GM19043 (cell line): ENCODE measurements at regions not wholly inside any gene's neighbourhood (a gene's known extent, or its start where the extent isn't known, plus 50 kb on each side); places are given as distances from the start of the nearest gene placed in this dataset.

Source experiments
- ATAC-seq: cut with Tn5 transposase; IDR thresholded peaks from one replicate; pipeline ENCODE4 v1.9.1; 2021; ENCODE audit warnings: low read depth; ENCODE audit not compliant: unreplicated experiment

DNA sequence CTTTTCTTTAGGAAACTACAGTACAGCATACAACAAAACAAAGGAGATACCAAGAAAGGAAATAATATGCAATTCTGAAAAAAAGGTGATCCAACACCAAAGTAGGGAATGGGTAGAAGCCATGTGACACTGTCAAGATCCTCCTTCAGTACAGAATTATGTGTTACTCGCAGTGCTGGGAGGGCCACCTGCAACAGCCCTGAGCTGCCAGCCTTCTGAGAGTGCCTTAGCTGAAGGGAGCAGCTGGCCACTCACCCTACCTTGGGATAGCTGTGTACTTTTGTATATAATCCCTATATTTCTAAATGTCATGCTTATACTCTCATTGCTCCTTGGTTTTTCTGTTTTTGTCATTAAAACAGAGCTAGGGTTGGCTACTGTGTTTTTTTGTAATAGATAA lies 1518.2 kb upstream of the PCDH20 start:
- ATAC-seq, result no peak

DNA sequence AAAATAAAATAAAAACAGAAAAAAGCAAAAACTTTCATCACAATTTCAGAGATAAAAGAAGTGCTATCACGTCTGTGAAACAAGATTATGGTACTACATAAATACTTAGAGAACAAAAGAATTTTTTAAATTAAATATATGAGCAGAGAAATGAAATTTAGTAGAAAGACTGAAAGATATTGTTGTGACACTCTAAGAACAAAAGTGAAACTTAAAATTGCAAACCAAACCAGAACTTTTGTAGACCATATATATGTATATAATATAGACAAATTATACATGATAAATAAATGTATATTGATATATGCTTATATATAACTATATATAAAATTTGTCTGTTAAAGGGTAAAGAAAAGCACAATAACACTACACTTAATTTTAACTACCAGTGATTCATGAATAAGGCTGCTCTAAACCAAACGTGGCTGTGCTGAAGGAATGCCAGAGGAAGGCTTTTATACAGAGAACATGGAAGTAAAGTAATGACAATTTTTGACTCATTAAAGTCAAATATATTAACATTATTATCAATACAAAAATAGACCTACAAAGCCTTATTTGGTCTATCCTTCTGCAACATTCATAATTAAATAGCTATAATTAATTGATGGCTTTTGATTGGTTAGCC lies 1516.7 kb upstream of the PCDH20 start:
- ATAC-seq, result no peak

DNA sequence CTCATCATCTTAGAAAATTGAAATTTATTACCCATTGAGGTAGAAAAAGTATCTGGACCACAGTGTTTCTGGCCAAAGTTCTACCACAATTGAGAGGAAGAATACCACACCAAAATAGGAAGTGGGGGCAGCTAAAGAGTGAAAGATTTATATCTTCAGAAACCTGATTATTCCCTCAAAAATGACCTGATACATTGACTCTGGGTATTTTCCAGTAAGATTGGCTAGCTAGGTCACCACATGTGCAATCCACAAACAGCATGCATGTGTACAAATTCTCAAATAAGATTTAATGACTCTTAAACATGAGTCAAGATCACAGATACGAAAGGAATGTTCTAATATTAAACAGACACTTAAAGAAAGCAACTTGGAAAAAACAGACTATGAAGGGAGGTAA lies 1516.2 kb upstream of the PCDH20 start:
- ATAC-seq, result no peak

DNA sequence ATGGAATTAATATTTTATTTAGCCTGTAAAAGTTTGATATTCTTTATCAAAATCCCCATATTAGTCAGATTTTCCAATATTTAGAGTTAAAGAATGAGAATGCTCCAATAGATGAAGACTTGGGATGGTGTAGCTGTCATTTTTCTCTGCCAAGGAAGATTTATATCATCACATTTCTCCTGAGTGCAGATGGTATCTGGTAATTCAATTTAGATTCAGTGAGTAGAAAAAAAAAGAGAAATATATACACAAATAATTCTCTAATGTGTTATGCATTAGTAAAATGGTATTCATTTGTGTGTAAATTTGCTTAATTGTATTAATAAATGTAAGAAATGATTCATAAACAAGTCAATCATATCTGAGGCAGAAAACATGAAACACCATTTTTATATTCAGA lies 1508.7 kb upstream of the PCDH20 start:
- no peak for ATAC-seq

DNA sequence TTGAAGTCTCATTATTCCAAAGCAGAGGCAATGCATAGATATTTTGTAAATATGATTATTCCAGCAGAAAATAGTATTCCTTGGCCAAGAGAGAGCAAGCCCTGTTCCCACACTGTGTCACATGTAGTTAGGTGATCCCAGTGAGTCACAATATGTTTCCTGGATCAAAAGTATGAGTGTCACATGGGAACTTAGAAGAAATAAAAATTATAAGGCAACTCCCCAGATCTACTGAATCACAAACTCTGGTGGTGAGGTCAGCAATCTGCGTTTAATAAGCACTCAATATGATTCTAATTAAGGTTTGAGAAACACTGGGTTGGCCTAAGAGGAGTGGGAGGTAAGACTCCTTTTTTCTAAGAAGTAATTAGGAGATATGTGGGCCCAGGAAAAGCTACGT lies 1504.5 kb upstream of the PCDH20 start:
- ATAC-seq, result no peak

- ATAC-seq, result no peak
Observed at GRCh38 chr13:62919491-62919890, 1503.8 kb upstream of the PCDH20 start.

GRCh38 chr13:62910541-62911060 lies 1495.0 kb upstream of the PCDH20 start:
- ATAC-seq, result no peak

GRCh38 chr13:62908321-62908720 lies 1492.7 kb upstream of the PCDH20 start:
- no peak for ATAC-seq

GRCh38 chr13:62906896-62907295 lies 1491.2 kb upstream of the PCDH20 start:
- ATAC-seq, result no peak

GRCh38 chr13:62906469-62906868 lies 1490.8 kb upstream of the PCDH20 start:
- no peak for ATAC-seq

GRCh38 chr13:62887046-62887445 lies 1471.4 kb upstream of the PCDH20 start:
- no peak for ATAC-seq

DNA sequence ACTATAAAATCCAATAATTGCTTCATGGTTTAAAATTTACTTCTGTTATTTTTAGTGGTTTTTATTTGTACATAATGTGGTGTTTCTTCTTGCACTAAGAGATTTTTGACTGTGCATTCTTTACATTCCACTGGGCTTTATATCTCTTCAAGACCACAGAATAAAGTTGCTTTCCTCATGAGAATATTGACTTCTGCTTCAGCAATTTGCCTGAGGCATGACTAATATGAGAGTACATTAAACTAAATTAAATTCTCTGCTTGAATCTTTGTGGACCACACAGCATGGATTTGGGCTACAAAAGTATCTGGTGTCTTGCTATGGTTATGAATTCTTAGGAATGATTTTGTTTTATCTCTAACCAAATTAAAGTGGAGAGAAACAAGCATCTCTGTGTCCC lies 1463.4 kb upstream of the PCDH20 start:
- ATAC-seq, result no peak

DNA sequence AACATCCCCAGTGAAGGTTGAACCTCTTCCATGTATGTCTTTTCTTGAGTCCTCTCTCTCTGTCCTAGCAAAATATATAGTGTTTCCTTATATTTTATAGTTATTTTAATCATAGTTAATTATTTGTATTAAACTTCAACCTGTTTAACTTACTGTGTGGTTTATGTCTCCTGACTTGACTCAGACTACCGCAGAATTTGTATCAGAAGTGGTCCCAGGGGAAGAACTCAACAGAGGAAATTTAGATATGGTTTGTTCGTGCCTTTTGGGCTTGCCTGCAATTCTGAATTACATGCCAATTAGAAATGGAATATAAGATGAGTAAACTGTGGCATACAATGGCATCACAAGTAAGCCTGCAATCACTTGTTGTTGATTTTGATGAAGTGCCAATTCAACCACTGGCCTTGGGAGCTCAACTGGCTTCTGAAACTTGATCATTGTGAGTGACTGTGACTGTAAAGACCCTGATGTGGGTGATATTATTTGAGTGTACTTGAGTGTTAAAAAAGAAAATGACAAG lies 1459.5 kb upstream of the PCDH20 start:
- no peak for ATAC-seq

- no peak for ATAC-seq
Observed at GRCh38 chr13:62850331-62850730, 1434.7 kb upstream of the PCDH20 start.

- no peak for ATAC-seq
Observed at GRCh38 chr13:62847520-62847919, 1431.9 kb upstream of the PCDH20 start.

DNA sequence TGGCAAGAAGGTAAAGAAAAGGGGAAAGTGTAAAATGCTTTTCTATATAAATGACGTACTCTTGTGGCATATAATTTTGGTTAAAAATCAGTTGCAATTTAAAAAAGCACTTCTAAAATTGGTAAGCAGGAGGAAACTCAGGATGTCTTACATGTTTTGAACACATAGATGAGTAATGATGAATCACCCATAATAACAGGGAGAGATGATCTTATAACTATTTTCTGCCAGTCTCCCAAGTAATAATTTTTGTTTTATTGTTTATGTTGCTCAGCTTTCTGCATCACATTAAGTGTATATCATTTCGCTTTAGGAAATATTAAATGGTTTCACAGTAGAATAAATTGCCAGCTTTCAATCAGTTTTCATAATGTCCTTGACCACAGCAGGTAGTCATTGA lies 1430.7 kb upstream of the PCDH20 start:
- ATAC-seq, result no peak

DNA sequence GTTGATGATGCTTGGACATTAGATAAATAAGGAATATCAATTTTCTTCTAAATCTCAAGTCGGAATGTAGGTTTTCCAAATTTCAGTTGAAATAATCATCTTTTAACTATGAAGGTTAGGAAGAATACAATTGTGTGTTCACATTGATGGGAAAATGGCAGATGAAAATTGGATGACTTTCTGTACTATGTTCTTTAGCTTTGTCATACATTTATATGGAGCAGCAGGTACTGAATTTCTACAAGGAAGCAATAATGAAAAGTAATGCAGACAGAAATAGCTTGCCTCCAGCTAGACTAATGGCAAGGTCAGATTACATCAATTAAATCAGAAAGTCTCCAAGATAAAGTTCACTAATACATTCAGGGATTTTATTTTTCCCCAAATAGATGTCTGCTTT lies 1423.7 kb upstream of the PCDH20 start:
- no peak for ATAC-seq

DNA sequence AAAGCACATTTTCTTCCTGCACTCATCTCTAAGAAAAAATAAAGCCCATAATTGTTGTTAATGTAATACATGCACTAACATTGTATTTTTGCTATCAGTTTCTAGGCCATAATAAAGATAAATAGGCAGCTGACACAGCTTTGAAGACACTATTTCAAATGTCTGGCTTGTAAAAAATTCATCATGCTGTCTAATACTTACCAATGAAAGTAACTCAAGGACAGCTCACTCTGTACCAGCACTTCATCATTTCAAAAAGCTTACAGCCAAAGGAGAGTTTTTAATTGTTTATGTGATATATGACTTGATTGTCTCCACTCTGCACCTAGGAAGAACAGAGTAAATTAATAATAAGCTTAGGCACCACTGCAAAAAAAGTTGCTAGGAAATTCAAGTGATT lies 1423.3 kb upstream of the PCDH20 start:
- no peak for ATAC-seq

- no peak for ATAC-seq
Observed at GRCh38 chr13:62837895-62838294, 1422.2 kb upstream of the PCDH20 start.

- no peak for ATAC-seq
Observed at GRCh38 chr13:62829486-62829885, 1413.8 kb upstream of the PCDH20 start.

DNA sequence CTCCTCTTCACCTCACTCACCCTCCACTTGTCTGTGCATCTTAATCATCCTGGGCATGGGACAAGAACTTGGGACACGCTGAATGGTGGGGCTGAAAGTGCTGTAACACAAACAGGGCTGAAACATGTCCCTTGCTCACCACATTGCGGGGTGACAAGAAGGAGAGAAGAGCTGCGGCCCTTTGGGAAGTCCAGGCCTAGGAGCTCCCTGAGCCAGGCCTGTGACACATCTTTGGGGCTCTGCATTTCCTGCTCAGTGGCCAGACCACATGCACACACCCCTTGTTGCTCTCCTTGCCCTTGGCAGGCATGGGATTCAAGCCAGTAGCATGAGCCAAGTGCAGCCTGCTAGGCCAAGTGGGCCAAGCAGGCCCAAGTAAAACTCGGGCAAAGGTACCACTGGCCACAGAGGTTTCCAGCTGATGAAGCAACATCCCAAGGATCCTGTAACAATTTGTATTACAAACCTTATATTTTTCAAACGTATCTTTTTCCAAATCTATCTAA lies 1384.3 kb upstream of the PCDH20 start:
- ATAC-seq, result no peak

- no peak for ATAC-seq
Observed at GRCh38 chr13:62799038-62799535, 1383.4 kb upstream of the PCDH20 start.
